ENCODE measurements at regions not wholly inside any gene's neighbourhood (a gene's known extent, or its start where the extent isn't known, plus 50 kb on each side); places are given as distances from the start of the nearest gene placed in this dataset.

DNA sequence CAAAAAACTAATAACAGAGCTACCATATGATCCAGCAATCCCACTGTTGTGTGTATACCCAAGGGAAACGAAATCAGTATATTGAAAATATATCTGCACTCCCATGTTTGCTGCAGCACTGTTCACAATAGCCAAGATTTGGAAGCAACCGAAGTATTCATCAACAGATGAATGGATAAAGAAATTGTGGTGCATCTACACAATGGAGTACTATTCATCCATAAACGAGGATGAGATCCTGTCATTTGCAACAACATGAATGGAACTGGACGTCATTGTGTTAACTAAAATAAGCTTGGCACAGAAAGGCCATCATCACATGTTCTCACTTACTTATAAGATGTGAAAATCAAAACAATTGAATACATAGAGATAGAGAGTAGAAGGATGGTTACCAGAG is 402.1 kb downstream of the KCTD8 start:
- TF ChIP-seq, protein P1, sequence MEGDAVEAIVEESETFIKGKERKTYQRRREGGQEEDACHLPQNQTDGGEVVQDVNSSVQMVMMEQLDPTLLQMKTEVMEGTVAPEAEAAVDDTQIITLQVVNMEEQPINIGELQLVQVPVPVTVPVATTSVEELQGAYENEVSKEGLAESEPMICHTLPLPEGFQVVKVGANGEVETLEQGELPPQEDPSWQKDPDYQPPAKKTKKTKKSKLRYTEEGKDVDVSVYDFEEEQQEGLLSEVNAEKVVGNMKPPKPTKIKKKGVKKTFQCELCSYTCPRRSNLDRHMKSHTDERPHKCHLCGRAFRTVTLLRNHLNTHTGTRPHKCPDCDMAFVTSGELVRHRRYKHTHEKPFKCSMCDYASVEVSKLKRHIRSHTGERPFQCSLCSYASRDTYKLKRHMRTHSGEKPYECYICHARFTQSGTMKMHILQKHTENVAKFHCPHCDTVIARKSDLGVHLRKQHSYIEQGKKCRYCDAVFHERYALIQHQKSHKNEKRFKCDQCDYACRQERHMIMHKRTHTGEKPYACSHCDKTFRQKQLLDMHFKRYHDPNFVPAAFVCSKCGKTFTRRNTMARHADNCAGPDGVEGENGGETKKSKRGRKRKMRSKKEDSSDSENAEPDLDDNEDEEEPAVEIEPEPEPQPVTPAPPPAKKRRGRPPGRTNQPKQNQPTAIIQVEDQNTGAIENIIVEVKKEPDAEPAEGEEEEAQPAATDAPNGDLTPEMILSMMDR (optimal IDR thresholded peaks at IDR 0.05 in 1 of 3, IDR thresholded peaks at IDR 0.05 in 1 of 3, conservative IDR thresholded peaks at IDR 0.05 in 1 of 3; ENCODE audit: extremely low read depth in 1 of 3, insufficient read depth in 2 of 3, low read length in 3 of 3): no peak
- no peak for TF ChIP-seq EZH2 (IDR thresholded peaks at IDR 0.05; ENCODE audit: low read length)

All from keratinocyte (primary cell).